GM12878 (cell line): ENCODE measurements at regions not wholly inside any gene's neighbourhood (a gene's known extent, or its start where the extent isn't known, plus 50 kb on each side); places are given as distances from the start of the nearest gene placed in this dataset.

Source experiments
- BHLHE40 ChIP-seq, 2 experiments: fragments of 450-650 bp in 1 of 2; IDR thresholded peaks; 2 replicates each; pipeline ENCODE4 v1.6.1; 2011 to 2017; ENCODE audit warnings: low read depth in 2 of 2, borderline replicate concordance in 1 of 2, improper control_type of control experiment in 1 of 2, low read length in 1 of 2, mild to moderate bottlenecking in 1 of 2
- CBFB ChIP-seq: IDR thresholded peaks from 2 replicates; pipeline ENCODE4 v1.6.1; 2016; ENCODE audit warnings: antibody characterized with exemption, low read depth
- CHD4 ChIP-seq: fragments of 200-600 bp; sonication (generic); IDR thresholded peaks from 2 replicates; pipeline ENCODE4 v1.6.1; 2016; ENCODE audit warnings: mild to moderate bottlenecking
- ELK1 ChIP-seq: IDR thresholded peaks from 2 replicates; pipeline ENCODE4 v1.6.1; 2012; ENCODE audit warnings: low read depth, low read length, improper control_type of control experiment
- EZH2 ChIP-seq: IDR thresholded peaks from 2 replicates; pipeline ENCODE4 v1.6.1; 2012; ENCODE audit warnings: low read depth, mild to moderate bottlenecking, control low read depth, inconsistent platforms, low read length, borderline replicate concordance; ENCODE audit not compliant: control insufficient read depth
- FOXM1 ChIP-seq: IDR thresholded peaks from 2 replicates; pipeline ENCODE4 v1.6.1; 2012; ENCODE audit warnings: low read depth, mild to moderate bottlenecking, inconsistent platforms, low read length, moderate library complexity
- SUZ12 ChIP-seq: fragments of 200-600 bp; sonication (generic); IDR thresholded peaks from one replicate; pipeline ENCODE4 v1.6.1; 2018; ENCODE audit warnings: antibody characterized with exemption, mild to moderate bottlenecking; ENCODE audit not compliant: unreplicated experiment
- TAF1 ChIP-seq: IDR thresholded peaks from 2 replicates; pipeline ENCODE4 v1.6.1; 2011; ENCODE audit warnings: mild to moderate bottlenecking, low read depth, low read length, borderline replicate concordance
- ZNF384 ChIP-seq: IDR thresholded peaks from 2 replicates; pipeline ENCODE4 v1.6.1; 2012; ENCODE audit warnings: low read depth, mild to moderate bottlenecking, low read length, improper control_type of control experiment, borderline replicate concordance
- ZNF592 ChIP-seq: fragments of 450-650 bp; IDR thresholded peaks from 2 replicates; pipeline ENCODE4 v1.6.1; 2017; ENCODE audit warnings: mild to moderate bottlenecking, moderate library complexity
- TF ChIP-seq, protein P1 (sequence below), 3 experiments: IDR thresholded peaks in 2 of 3; conservative IDR thresholded peaks in 1 of 3; 2 replicates each; pipeline ENCODE4 v1.5.1; 2011; ENCODE audit warnings: low read depth in 3 of 3, low read length in 3 of 3, mild to moderate bottlenecking in 3 of 3, control low read depth in 2 of 3, moderate library complexity in 2 of 3, inconsistent platforms in 1 of 3, mixed read lengths in 1 of 3; ENCODE audit not compliant: control insufficient read depth in 2 of 3, insufficient read depth in 1 of 3; ENCODE audit errors: extremely low read depth in 1 of 3

DNA sequence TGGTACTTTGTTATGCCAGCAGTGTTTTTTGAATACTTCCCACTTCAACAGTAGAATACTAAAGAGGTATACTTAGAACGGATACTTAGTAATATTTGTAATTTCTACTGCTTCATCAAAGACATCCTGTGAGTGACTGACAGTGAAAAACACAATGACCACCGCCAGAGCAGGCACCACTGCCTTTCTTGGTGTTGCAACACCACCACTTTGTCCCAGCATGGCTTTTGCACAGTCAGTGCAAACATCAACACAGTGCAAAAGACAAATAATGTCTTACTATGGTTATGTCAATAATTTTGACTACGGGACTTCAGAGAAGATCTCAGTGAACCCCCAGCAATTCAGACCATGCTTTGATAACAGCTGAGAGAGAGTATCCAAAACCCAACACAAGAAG lies 220.5 kb downstream of the RBM26 start:
- TF ChIP-seq CHD4 (no peak), ELK1 (no peak), CBFB (no peak), EZH2 (no peak), FOXM1 (no peak), ZNF592 (no peak), SUZ12 (no peak), ZNF384 (no peak), BHLHE40 (IDR thresholded peaks at IDR 0.05; ENCODE audit: borderline replicate concordance in 1 of 2, low read depth in 2 of 2, low read length in 1 of 2) (no peak), TAF1 (no peak)
- TF ChIP-seq, protein P1, sequence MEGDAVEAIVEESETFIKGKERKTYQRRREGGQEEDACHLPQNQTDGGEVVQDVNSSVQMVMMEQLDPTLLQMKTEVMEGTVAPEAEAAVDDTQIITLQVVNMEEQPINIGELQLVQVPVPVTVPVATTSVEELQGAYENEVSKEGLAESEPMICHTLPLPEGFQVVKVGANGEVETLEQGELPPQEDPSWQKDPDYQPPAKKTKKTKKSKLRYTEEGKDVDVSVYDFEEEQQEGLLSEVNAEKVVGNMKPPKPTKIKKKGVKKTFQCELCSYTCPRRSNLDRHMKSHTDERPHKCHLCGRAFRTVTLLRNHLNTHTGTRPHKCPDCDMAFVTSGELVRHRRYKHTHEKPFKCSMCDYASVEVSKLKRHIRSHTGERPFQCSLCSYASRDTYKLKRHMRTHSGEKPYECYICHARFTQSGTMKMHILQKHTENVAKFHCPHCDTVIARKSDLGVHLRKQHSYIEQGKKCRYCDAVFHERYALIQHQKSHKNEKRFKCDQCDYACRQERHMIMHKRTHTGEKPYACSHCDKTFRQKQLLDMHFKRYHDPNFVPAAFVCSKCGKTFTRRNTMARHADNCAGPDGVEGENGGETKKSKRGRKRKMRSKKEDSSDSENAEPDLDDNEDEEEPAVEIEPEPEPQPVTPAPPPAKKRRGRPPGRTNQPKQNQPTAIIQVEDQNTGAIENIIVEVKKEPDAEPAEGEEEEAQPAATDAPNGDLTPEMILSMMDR (IDR thresholded peaks at IDR 0.05 in 2 of 3, conservative IDR thresholded peaks at IDR 0.05 in 1 of 3; ENCODE audit: control insufficient read depth in 2 of 3, extremely low read depth in 1 of 3, insufficient read depth in 1 of 3, low read depth in 3 of 3, low read length in 3 of 3), result no peak
